ENCODE measurements at regions not wholly inside any gene's neighbourhood (a gene's known extent, or its start where the extent isn't known, plus 50 kb on each side); places are given as distances from the start of the nearest gene placed in this dataset.
"Not testable (repeated sequence)": the region's sequence is repeated elsewhere in the genome, so short reads cannot be mapped to it uniquely, and the experiment has no call there.

DNA sequence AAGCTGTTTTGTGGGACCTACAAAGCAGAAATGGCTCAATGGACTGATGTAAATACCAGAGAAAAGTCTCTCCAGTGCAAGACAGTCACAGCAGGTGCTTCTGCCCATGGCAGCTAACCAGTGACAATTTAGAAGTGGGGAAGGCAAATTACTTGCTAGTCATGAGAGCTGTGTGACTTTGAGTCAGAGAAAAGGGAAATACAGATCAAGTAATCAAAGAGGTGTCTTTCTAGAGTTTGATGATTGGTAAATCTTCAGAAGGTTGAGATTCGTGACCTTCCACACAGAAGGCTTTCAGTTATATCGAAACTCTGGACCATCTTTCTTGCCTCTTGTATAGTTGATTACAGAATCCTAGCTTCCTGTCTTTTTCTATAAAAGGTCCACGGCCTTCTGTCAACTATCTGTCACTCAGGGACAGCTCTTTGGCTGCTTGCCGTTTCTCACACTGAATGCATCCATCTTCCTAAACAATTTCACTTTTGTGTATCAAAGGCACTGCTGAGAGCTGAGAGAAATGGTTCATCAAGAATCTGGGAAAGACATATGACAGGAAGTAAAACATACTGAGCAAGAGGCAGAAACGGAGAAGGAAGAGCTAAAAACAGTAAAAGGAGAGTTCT is 993.9 kb upstream of the ACO1 start:
- Histone ChIP-seq H3K4me1 (ENCODE audit: insufficient read depth, low read length) (no peaks in the 10 kb centered on the region), H3K9me3 (ENCODE audit: low read depth, low read length) (no peaks in the 10 kb centered on the region), H3K27me3 (ENCODE audit: insufficient read depth, low read length) (no peaks in the 10 kb centered on the region), H3K4me3 (ENCODE audit: low read length) (no peak overlapping the region)

DNA sequence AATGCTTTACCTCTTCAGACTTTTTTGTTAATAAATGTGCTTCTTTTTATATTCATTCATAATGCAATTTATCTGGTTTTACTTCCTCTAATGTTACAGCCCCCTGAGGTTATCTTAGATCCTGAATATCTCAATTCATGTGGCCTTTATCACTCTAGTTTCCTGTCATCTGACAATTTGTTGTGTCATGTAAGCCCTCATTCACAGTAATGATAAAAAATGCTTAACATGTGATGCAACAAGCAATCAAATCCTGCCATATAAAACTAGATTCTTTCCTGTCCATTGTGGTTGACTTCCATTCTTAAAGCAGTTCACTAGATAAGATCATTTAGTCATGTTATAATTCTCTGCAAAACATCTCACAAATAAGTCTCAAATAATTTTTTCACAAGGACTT is 991.2 kb upstream of the ACO1 start:
- Histone ChIP-seq H3K9me3 (ENCODE audit: low read depth, low read length) (no peaks in the 10 kb centered on the region), H3K4me3 (ENCODE audit: low read length) (no peak overlapping the region), H3K27me3 (ENCODE audit: insufficient read depth, low read length) (no peaks in the 10 kb centered on the region), H3K4me1 (ENCODE audit: insufficient read depth, low read length) (no peaks in the 10 kb centered on the region)

DNA sequence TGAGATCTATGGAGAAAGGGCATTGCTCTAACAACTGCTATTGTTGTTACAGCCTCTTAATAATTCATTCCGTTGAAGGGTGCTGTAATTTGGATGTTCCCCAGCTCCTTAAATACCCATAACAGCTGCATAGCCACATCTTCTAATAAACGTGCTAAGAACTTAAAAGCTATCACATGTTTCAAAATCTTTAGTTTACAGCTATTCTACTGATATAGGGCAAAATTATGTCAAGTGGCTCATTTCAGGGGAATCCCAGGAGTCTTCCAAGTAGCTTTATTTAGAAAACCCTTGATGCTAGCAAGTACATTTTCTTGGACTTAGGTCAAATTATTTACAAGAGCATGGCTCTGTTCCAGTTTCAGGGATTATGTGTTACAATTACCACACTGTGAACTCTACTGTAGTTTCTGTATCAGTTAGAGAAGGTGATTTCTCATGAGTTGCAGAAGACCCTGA is 990.4 kb upstream of the ACO1 start:
- Histone ChIP-seq H3K4me1 (ENCODE audit: insufficient read depth, low read length) (no peaks in the 10 kb centered on the region), H3K27me3 (ENCODE audit: insufficient read depth, low read length) (no peaks in the 10 kb centered on the region), H3K9me3 (ENCODE audit: low read depth, low read length) (no peaks in the 10 kb centered on the region), H3K4me3 (ENCODE audit: low read length) (no peak overlapping the region)

DNA sequence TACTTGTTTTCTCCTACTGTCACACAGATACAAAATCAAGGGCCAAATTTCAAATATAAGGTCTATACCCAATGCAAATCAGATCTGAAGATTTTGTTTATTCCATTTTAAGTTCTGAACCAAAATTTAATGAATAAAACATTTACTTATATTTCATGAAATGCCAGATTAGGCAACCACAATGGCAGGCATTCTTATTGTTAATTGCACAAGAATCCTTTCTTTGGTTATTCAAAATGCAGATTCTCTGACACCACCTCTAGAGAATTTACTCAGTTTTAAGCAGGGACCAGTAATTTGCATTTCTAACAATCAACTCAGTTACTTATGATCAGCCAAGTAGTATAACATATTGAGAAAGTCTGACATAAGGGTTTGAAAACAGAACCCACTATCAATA is 972.4 kb upstream of the ACO1 start:
- H3K27me3 ChIP-seq (ENCODE audit: insufficient read depth, low read length): no peaks in the 10 kb centered on the region
- no peaks in the 10 kb centered on the region for H3K9me3 ChIP-seq (ENCODE audit: low read depth, low read length)
- no peaks in the 10 kb centered on the region for H3K4me1 ChIP-seq (ENCODE audit: insufficient read depth, low read length)
- H3K4me3 ChIP-seq (ENCODE audit: low read length): no peak overlapping the region

DNA sequence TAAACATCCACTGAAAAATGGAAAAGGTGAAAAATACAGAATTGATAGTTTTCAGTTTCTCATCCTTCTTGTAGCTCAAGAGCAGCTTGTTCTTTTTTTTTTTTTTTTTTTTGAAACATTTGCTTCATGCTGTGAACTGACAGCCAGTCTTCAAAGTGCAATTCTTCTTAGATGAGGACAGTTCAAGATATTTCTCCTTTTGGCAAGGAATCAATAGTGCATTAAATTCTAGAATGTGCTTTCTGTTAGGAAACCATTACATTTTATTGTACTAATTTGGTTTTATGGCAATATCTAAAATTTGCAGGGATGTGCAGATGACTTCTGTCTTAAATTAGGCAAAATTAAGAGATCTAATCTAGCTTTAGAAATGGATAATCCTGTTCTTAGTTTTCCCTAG is 969.3 kb upstream of the ACO1 start:
- no peaks in the 10 kb centered on the region for H3K9me3 ChIP-seq (ENCODE audit: low read depth, low read length)
- no peaks in the 10 kb centered on the region for H3K27me3 ChIP-seq (ENCODE audit: insufficient read depth, low read length)
- H3K4me1 ChIP-seq (ENCODE audit: insufficient read depth, low read length): no peaks in the 10 kb centered on the region
- H3K4me3 ChIP-seq (ENCODE audit: low read length): no peak overlapping the region

DNA sequence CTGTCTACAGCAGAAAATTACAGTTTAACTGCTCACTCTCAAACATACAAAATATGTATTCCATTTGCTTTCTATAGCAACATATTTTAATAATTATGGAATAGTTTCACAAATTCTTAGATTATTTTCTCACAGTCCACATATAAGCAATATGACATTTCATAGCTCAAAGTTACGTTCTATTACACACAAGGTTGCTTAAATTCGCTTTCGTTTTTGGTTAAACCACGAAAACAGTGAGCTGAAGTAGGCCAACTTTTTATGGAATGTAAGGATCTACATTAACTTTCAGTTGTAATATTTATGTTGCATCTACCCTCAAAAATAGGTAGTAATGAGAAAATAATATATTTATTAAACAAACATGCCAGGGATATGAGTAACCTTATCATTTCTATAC is 966.0 kb upstream of the ACO1 start:
- Histone ChIP-seq H3K4me3 (ENCODE audit: low read length) (no peak overlapping the region), H3K9me3 (ENCODE audit: low read depth, low read length) (no peaks in the 10 kb centered on the region), H3K27me3 (ENCODE audit: insufficient read depth, low read length) (no peaks in the 10 kb centered on the region), H3K4me1 (ENCODE audit: insufficient read depth, low read length) (no peaks in the 10 kb centered on the region)

DNA sequence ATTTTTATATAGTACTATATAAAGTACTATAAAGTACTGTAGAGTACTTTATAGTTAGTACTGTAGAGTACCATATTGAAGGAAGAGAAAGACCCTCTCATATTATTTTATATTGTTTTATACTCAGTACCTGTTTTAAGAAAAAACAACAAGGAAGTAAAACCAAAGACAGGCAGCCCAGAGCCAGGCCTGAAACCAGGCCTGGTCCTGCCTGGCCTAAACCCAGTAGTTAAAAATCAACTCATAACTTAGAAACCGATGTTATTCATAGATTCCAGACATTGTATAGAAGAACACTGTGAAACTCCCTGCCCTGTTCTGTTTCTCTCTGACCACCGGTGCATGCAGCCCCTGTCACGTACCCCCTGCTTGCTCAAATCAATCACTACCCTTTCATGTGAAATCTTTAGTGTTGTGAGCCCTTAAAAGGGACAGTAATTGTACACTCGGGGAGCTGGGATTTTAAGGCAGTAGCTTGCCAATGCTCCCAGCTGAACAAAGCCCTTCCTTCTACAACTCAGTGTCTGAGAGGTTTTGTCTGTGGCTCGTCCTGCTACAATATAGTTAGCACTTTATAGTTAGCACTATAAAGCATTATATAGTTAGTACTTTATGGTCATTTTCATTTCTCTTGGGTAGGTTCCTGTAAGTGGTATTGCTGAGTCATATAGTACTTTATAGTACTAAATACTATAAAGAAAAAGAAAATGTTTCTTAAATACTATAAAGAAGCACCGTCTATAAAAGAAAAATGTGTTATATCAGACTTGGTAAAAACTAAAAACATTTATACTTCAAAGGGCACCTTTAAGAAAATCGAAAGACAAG is 940.6 kb upstream of the ACO1 start:
- H3K9me3 ChIP-seq (ENCODE audit: low read depth, low read length); H3K4me1 ChIP-seq (ENCODE audit: insufficient read depth, low read length); H3K27me3 ChIP-seq (ENCODE audit: insufficient read depth, low read length); H3K4me3 ChIP-seq (ENCODE audit: low read length): not testable (repeated sequence)

DNA sequence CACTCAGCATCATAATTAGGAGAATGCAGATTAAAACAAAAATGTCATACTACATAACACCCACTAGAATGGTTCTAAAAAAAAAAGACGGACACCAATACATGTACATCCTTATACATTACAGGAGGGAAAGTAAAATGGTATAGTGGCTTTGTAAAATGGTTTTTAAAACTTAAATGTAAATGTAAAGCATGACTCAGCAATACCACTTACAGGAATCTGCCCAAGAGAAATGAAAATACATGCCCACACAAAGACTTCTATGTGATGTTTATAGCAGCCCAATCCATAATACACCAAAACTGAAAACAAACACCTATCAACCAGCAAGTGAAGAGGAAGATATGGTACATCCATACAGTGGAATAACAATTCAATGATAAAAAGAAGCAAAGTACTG is 939.1 kb upstream of the ACO1 start:
- H3K9me3 ChIP-seq (ENCODE audit: low read depth, low read length): no peaks in the 10 kb centered on the region
- H3K27me3 ChIP-seq (ENCODE audit: insufficient read depth, low read length): no peaks in the 10 kb centered on the region
- H3K4me3 ChIP-seq (ENCODE audit: low read length): no peak overlapping the region
- no peaks in the 10 kb centered on the region for H3K4me1 ChIP-seq (ENCODE audit: insufficient read depth, low read length)

DNA sequence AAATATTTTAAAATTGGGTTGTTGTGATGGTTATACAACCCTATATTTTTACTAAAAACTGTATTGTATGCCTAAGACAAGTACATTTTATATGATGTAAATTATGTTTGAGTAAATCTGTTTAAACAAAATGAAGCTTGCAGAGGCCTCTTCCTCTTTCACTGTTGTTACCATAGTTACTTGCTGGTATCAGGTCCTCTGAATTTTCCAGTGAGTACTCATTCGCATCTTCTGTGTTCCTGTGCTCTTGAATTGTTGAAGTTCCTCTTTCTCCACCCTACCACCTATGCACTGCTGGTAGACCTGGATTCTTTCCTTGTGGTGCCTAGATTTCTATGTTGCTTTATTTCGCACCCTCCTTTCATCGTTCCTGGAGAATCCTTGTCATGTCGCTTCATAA is 938.5 kb upstream of the ACO1 start:
- H3K4me3 ChIP-seq (ENCODE audit: low read length): no peak overlapping the region
- no peaks in the 10 kb centered on the region for H3K4me1 ChIP-seq (ENCODE audit: insufficient read depth, low read length)
- H3K27me3 ChIP-seq (ENCODE audit: insufficient read depth, low read length): no peaks in the 10 kb centered on the region
- H3K9me3 ChIP-seq (ENCODE audit: low read depth, low read length): no peaks in the 10 kb centered on the region

DNA sequence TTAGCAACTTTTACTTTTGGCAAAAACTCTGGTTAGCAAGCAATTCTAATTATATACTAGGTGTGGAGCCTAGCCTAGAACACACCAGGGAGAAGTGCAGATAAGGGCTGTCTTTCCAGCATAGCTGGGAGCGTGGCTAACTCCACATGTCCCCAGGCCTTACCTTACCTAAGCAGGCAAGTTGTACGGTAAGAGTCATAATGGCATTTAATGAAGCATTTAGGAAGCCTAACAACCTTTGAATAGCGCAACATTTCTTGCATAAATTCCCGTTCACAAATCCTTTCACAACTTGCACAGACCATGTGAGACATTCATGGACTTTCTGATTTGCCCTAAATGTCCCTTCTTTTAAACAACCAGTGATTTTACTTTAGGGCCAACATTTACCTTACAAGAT is 917.4 kb upstream of the ACO1 start:
- Histone ChIP-seq H3K4me1 (ENCODE audit: insufficient read depth, low read length) (no peaks in the 10 kb centered on the region), H3K27me3 (ENCODE audit: insufficient read depth, low read length) (no peaks in the 10 kb centered on the region), H3K9me3 (ENCODE audit: low read depth, low read length) (no peaks in the 10 kb centered on the region), H3K4me3 (ENCODE audit: low read length) (no peak overlapping the region)

DNA sequence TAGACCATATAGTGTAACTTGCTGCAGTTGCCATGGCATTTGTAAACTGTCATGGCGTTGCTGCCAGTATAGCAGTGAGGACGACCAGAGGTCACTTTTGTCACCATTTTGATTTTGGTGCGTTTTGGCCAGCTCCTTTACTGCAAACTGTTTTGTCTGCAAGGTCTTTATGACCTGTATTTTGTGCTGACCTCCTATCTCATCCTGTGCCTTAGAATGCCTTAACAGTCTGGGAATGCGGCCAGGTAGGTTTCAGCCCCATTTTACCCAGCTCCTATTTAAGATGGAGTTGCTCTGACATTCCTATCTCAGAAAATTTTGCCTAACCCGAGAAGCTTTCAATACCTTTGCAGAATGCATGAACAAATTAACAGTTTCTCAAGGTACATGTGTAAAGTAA is 914.4 kb upstream of the ACO1 start:
- H3K27me3 ChIP-seq (ENCODE audit: insufficient read depth, low read length): no peaks in the 10 kb centered on the region

DNA sequence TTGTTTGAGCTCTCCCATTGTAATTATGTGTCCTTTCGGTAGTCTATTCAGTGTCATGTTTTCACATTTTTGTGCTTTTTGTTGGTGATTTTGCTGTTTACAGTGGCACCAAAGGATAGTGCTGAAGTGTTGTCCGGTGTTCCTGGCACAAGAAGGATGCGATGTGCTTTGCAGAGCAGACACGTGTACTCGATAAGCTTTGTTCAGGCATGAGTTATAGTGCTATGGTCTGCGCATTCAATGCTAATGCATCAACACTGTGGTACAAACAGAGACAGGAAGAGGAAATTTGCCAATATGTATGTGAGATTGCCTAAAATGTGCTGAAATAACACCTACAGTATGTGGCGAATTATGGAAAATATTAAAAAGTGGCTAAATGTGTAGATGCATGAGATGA is 913.4 kb upstream of the ACO1 start:
- Histone ChIP-seq H3K4me3 (ENCODE audit: low read length) (no peak overlapping the region), H3K4me1 (ENCODE audit: insufficient read depth, low read length) (no peaks in the 10 kb centered on the region), H3K27me3 (ENCODE audit: insufficient read depth, low read length) (no peaks in the 10 kb centered on the region), H3K9me3 (ENCODE audit: low read depth, low read length) (no peaks in the 10 kb centered on the region)

More for the DNA sequence above, 914.4 kb upstream of the ACO1 start:
- no peaks in the 10 kb centered on the region for H3K4me1 ChIP-seq (ENCODE audit: insufficient read depth, low read length)
- H3K4me3 ChIP-seq (ENCODE audit: low read length): no peak overlapping the region
- no peaks in the 10 kb centered on the region for H3K9me3 ChIP-seq (ENCODE audit: low read depth, low read length)

DNA sequence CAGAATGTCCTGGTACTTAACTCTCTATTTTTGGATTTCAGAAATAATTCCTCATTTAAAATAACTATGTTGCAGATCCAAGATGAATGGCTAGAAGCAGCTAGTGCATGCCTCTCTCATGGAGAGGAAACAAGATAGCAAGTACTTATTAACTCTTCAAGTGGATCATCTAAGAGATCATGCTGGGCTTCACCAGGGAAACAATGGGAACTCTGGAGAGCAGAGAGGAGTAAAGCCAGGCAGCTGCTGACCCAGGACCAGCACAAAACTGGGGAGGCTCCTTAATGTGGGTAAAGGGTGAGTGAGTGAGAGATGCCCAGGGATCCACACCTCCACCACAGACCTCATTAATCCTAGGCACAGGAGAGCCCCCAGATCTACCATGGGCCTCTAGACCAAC is 897.8 kb upstream of the ACO1 start:
- no peaks in the 10 kb centered on the region for H3K27me3 ChIP-seq (ENCODE audit: insufficient read depth, low read length)
- no peaks in the 10 kb centered on the region for H3K9me3 ChIP-seq (ENCODE audit: low read depth, low read length)
- no peaks in the 10 kb centered on the region for H3K4me1 ChIP-seq (ENCODE audit: insufficient read depth, low read length)
- H3K4me3 ChIP-seq (ENCODE audit: low read length): no peak overlapping the region

DNA sequence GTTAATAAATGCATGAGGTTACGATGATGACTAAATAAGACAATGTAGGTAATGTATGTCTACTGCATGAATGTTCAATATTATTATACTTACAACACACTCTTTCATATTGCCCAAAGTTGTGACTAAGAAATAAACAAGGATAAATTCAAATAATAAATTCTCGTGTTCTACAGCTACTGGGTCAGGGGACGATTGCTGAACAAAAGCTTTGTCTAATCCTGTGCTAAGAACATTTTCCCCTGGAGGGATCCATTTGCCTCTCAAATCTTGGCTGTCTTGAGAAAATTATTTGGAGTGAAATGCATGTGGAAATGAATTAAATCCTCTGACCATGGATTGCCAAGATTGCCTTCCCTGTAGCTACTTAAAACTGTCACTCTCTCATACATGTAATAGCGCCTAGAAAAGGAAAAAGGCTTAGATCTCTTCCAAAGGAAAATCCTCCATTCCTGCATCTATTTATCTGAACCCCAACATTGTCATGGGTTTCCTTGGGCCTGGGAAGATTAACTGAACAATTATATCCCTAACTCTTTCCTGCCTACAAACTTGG is 893.8 kb upstream of the ACO1 start:
- Histone ChIP-seq H3K4me1 (ENCODE audit: insufficient read depth, low read length) (no peaks in the 10 kb centered on the region), H3K4me3 (ENCODE audit: low read length) (no peak overlapping the region), H3K9me3 (ENCODE audit: low read depth, low read length) (no peaks in the 10 kb centered on the region), H3K27me3 (ENCODE audit: insufficient read depth, low read length) (no peaks in the 10 kb centered on the region)

DNA sequence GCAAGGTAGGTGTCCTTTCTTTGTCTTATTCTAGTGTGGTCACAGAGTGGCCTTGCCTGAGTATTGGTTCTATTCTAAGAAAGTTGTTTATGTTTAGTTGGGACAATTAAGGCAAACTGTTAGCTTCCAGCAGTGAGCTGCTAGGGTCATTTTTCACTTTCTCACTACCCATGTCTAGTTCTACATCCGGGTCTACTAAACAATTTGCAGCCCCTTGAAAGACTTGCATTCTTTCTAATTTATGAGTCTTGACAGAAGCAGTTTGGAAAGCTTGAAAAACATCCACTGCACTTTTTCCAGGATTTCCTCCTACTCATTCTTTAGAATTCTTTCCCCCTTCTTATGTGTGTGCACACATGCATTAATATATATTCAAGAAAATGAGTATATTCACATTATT is 892.2 kb upstream of the ACO1 start:
- Histone ChIP-seq H3K9me3 (ENCODE audit: low read depth, low read length) (no peaks in the 10 kb centered on the region), H3K27me3 (ENCODE audit: insufficient read depth, low read length) (no peaks in the 10 kb centered on the region), H3K4me1 (ENCODE audit: insufficient read depth, low read length) (no peaks in the 10 kb centered on the region), H3K4me3 (ENCODE audit: low read length) (no peak overlapping the region)

DNA sequence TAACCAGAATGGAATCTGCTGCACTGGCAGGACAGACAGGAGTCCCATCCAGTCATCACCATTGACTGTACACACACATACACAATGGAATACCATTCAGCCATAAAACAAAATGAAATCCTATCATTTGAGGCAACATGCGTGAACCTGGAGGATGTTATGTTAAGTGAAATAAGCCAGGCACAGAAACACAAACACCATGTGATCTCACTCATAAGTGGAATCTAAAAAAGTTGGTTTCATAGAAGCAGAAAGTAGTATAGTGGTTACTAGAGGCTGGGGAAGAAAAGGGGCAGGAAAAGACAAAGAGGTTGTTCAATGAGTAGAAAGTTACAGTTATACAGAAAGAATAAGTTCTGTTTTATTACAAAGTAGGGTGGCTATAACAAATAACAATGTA is 884.0 kb upstream of the ACO1 start:
- Histone ChIP-seq H3K27me3 (ENCODE audit: insufficient read depth, low read length) (no peaks in the 10 kb centered on the region), H3K4me3 (ENCODE audit: low read length) (no peak overlapping the region), H3K9me3 (ENCODE audit: low read depth, low read length) (no peaks in the 10 kb centered on the region), H3K4me1 (ENCODE audit: insufficient read depth, low read length) (no peaks in the 10 kb centered on the region)
